ENCODE measurements at regions not wholly inside any gene's neighbourhood (a gene's known extent, or its start where the extent isn't known, plus 50 kb on each side); places are given as distances from the start of the nearest gene placed in this dataset.
"Not testable (repeated sequence)": the region's sequence is repeated elsewhere in the genome, so short reads cannot be mapped to it uniquely, and the experiment has no call there.

- no peaks in the 10 kb centered on the region for H3K36me3 ChIP-seq (ENCODE audit: control insufficient read depth, low read depth, low read length)
- H3K9ac ChIP-seq (ENCODE audit: low read length) = no peak overlapping the region
- no peaks in the 10 kb centered on the region for H3K9me3 ChIP-seq (ENCODE audit: control insufficient read depth, low read depth, low read length)
- H3K4me3 ChIP-seq (ENCODE audit: low read length) = no peak overlapping the region
- H3K4me1 ChIP-seq (ENCODE audit: control insufficient read depth, low read depth, low read length) = no peaks in the 10 kb centered on the region
- no peak overlapping the region for H3K27ac ChIP-seq (ENCODE audit: low read length)
- no peaks in the 10 kb centered on the region for H3K27me3 ChIP-seq (ENCODE audit: control insufficient read depth, insufficient read depth, low read length)
Observed at GRCh38 chr6:68087399-68088133, 547.5 kb upstream of the ADGRB3 start.

GRCh38 chr6:68086199-68086598 is 548.9 kb upstream of the ADGRB3 start:
- no peaks in the 10 kb centered on the region for H3K9me3 ChIP-seq (ENCODE audit: control insufficient read depth, low read depth, low read length)
- H3K4me1 ChIP-seq (ENCODE audit: control insufficient read depth, low read depth, low read length) = no peaks in the 10 kb centered on the region
- no peaks in the 10 kb centered on the region for H3K27me3 ChIP-seq (ENCODE audit: control insufficient read depth, insufficient read depth, low read length)
- no peak overlapping the region for H3K4me3 ChIP-seq (ENCODE audit: low read length)
- no peak overlapping the region for H3K27ac ChIP-seq (ENCODE audit: low read length)
- no peaks in the 10 kb centered on the region for H3K36me3 ChIP-seq (ENCODE audit: control insufficient read depth, low read depth, low read length)
- no peak overlapping the region for H3K9ac ChIP-seq (ENCODE audit: low read length)

- H3K36me3 ChIP-seq (ENCODE audit: control insufficient read depth, low read depth, low read length); H3K27ac ChIP-seq (ENCODE audit: low read length); H3K9ac ChIP-seq (ENCODE audit: low read length); H3K4me1 ChIP-seq (ENCODE audit: control insufficient read depth, low read depth, low read length); H3K4me3 ChIP-seq (ENCODE audit: low read length); H3K9me3 ChIP-seq (ENCODE audit: control insufficient read depth, low read depth, low read length); H3K27me3 ChIP-seq (ENCODE audit: control insufficient read depth, insufficient read depth, low read length): not testable (repeated sequence)
Observed at GRCh38 chr6:68085599-68085998, 549.5 kb upstream of the ADGRB3 start.

- H3K4me1 ChIP-seq (ENCODE audit: control insufficient read depth, low read depth, low read length) = no peaks in the 10 kb centered on the region
- no peak overlapping the region for H3K27ac ChIP-seq (ENCODE audit: low read length)
- H3K9ac ChIP-seq (ENCODE audit: low read length) = no peak overlapping the region
- H3K27me3 ChIP-seq (ENCODE audit: control insufficient read depth, insufficient read depth, low read length) = no peaks in the 10 kb centered on the region
- H3K36me3 ChIP-seq (ENCODE audit: control insufficient read depth, low read depth, low read length) = no peaks in the 10 kb centered on the region
- H3K9me3 ChIP-seq (ENCODE audit: control insufficient read depth, low read depth, low read length) = no peaks in the 10 kb centered on the region
- no peak overlapping the region for H3K4me3 ChIP-seq (ENCODE audit: low read length)
Observed at GRCh38 chr6:68082086-68082485, 553.0 kb upstream of the ADGRB3 start.

GRCh38 chr6:68080074-68080473 is 555.0 kb upstream of the ADGRB3 start:
- Histone ChIP-seq H3K9ac (ENCODE audit: low read length) (no peak overlapping the region), H3K27ac (ENCODE audit: low read length) (no peak overlapping the region), H3K27me3 (ENCODE audit: control insufficient read depth, insufficient read depth, low read length) (no peaks in the 10 kb centered on the region), H3K4me1 (ENCODE audit: control insufficient read depth, low read depth, low read length) (peaks cover 13% of the 10 kb centered on the region), H3K4me3 (ENCODE audit: low read length) (no peak overlapping the region), H3K9me3 (ENCODE audit: control insufficient read depth, low read depth, low read length) (no peaks in the 10 kb centered on the region), H3K36me3 (ENCODE audit: control insufficient read depth, low read depth, low read length) (no peaks in the 10 kb centered on the region)

- peaks cover 13% of the 10 kb centered on the region for H3K4me1 ChIP-seq (ENCODE audit: control insufficient read depth, low read depth, low read length)
- no peak overlapping the region for H3K9ac ChIP-seq (ENCODE audit: low read length)
- H3K27ac ChIP-seq (ENCODE audit: low read length) = no peak overlapping the region
- no peaks in the 10 kb centered on the region for H3K9me3 ChIP-seq (ENCODE audit: control insufficient read depth, low read depth, low read length)
- no peaks in the 10 kb centered on the region for H3K36me3 ChIP-seq (ENCODE audit: control insufficient read depth, low read depth, low read length)
- no peak overlapping the region for H3K4me3 ChIP-seq (ENCODE audit: low read length)
- H3K27me3 ChIP-seq (ENCODE audit: control insufficient read depth, insufficient read depth, low read length) = no peaks in the 10 kb centered on the region
Observed at GRCh38 chr6:68077661-68078060, 557.4 kb upstream of the ADGRB3 start.

GRCh38 chr6:68071740-68072139 is 563.3 kb upstream of the ADGRB3 start:
- H3K9me3 ChIP-seq (ENCODE audit: control insufficient read depth, low read depth, low read length) = no peaks in the 10 kb centered on the region
- no peak overlapping the region for H3K9ac ChIP-seq (ENCODE audit: low read length)
- H3K36me3 ChIP-seq (ENCODE audit: control insufficient read depth, low read depth, low read length) = no peaks in the 10 kb centered on the region
- H3K27ac ChIP-seq (ENCODE audit: low read length) = no peak overlapping the region
- H3K4me1 ChIP-seq (ENCODE audit: control insufficient read depth, low read depth, low read length) = peaks cover 58% of the 10 kb centered on the region
- H3K4me3 ChIP-seq (ENCODE audit: low read length) = no peak overlapping the region
- H3K27me3 ChIP-seq (ENCODE audit: control insufficient read depth, insufficient read depth, low read length) = no peaks in the 10 kb centered on the region

- Histone ChIP-seq H3K27ac (ENCODE audit: low read length) (peak overlapping the region; percentile 57), H3K4me1 (ENCODE audit: control insufficient read depth, low read depth, low read length) (peaks cover 45% of the 10 kb centered on the region), H3K4me3 (ENCODE audit: low read length) (peak overlapping the region; percentile 33), H3K27me3 (ENCODE audit: control insufficient read depth, insufficient read depth, low read length) (no peaks in the 10 kb centered on the region), H3K36me3 (ENCODE audit: control insufficient read depth, low read depth, low read length) (no peaks in the 10 kb centered on the region), H3K9me3 (ENCODE audit: control insufficient read depth, low read depth, low read length) (no peaks in the 10 kb centered on the region), H3K9ac (ENCODE audit: low read length) (no peak overlapping the region)
Observed at GRCh38 chr6:68069921-68070710, 565.0 kb upstream of the ADGRB3 start.

GRCh38 chr6:68059899-68060298 is 575.2 kb upstream of the ADGRB3 start:
- Histone ChIP-seq H3K36me3 (ENCODE audit: control insufficient read depth, low read depth, low read length) (no peaks in the 10 kb centered on the region), H3K27me3 (ENCODE audit: control insufficient read depth, insufficient read depth, low read length) (no peaks in the 10 kb centered on the region), H3K4me1 (ENCODE audit: control insufficient read depth, low read depth, low read length) (peaks cover 10% of the 10 kb centered on the region), H3K27ac (ENCODE audit: low read length) (no peak overlapping the region), H3K4me3 (ENCODE audit: low read length) (no peak overlapping the region), H3K9me3 (ENCODE audit: control insufficient read depth, low read depth, low read length) (no peaks in the 10 kb centered on the region), H3K9ac (ENCODE audit: low read length) (no peak overlapping the region)

GRCh38 chr6:68059261-68059660 is 575.8 kb upstream of the ADGRB3 start:
- Histone ChIP-seq H3K4me3 (ENCODE audit: low read length) (no peak overlapping the region), H3K27ac (ENCODE audit: low read length) (no peak overlapping the region), H3K4me1 (ENCODE audit: control insufficient read depth, low read depth, low read length) (peaks cover 10% of the 10 kb centered on the region)

GRCh38 chr6:68056596-68056995 is 578.5 kb upstream of the ADGRB3 start:
- not testable (repeated sequence) for H3K36me3 ChIP-seq (ENCODE audit: control insufficient read depth, low read depth, low read length); H3K4me3 ChIP-seq (ENCODE audit: low read length); H3K9me3 ChIP-seq (ENCODE audit: control insufficient read depth, low read depth, low read length)

More at GRCh38 chr6:68059261-68059660, 575.8 kb upstream of the ADGRB3 start:
- H3K9me3 ChIP-seq (ENCODE audit: control insufficient read depth, low read depth, low read length) = no peaks in the 10 kb centered on the region
- no peak overlapping the region for H3K9ac ChIP-seq (ENCODE audit: low read length)
- no peaks in the 10 kb centered on the region for H3K27me3 ChIP-seq (ENCODE audit: control insufficient read depth, insufficient read depth, low read length)
- no peaks in the 10 kb centered on the region for H3K36me3 ChIP-seq (ENCODE audit: control insufficient read depth, low read depth, low read length)

GRCh38 chr6:68054756-68055155 is 580.3 kb upstream of the ADGRB3 start:
- H3K4me1 ChIP-seq (ENCODE audit: control insufficient read depth, low read depth, low read length) = peaks cover 6% of the 10 kb centered on the region
- no peak overlapping the region for H3K4me3 ChIP-seq (ENCODE audit: low read length)
- no peak overlapping the region for H3K9ac ChIP-seq (ENCODE audit: low read length)
- no peaks in the 10 kb centered on the region for H3K9me3 ChIP-seq (ENCODE audit: control insufficient read depth, low read depth, low read length)
- no peak overlapping the region for H3K27ac ChIP-seq (ENCODE audit: low read length)
- no peaks in the 10 kb centered on the region for H3K27me3 ChIP-seq (ENCODE audit: control insufficient read depth, insufficient read depth, low read length)
- no peaks in the 10 kb centered on the region for H3K36me3 ChIP-seq (ENCODE audit: control insufficient read depth, low read depth, low read length)

More at GRCh38 chr6:68056596-68056995, 578.5 kb upstream of the ADGRB3 start:
- not testable (repeated sequence) for H3K27ac ChIP-seq (ENCODE audit: low read length); H3K27me3 ChIP-seq (ENCODE audit: control insufficient read depth, insufficient read depth, low read length); H3K9ac ChIP-seq (ENCODE audit: low read length)
- peaks cover 10% of the 10 kb centered on the region for H3K4me1 ChIP-seq (ENCODE audit: control insufficient read depth, low read depth, low read length)

Measured in iPS-18a (cell line).